Pancreas (tissue), 10 donors: ENCODE measurements at regions not wholly inside any gene's neighbourhood (a gene's known extent, or its start where the extent isn't known, plus 50 kb on each side); places are given as distances from the start of the nearest gene placed in this dataset.

ENCODE experiments used
- ATAC-seq, 4 donors: fragments of 200-7000 bp; cut with Tn5 transposase; one replicate each; pipeline versions ENCODE4 v1.8.0 to v1.9.1; 2020; ENCODE audit warnings: mild to moderate bottlenecking in 4 of 4, moderate library complexity in 4 of 4
- DNase-seq, 6 donors: peaks; one replicate each; pipeline ENCODE4 v3.0.0-alpha.2; 2020
- FAIRE-seq: peaks from 2 replicates; lab custom pipeline; 2012; peaks lifted over from hg19 to GRCh38; lab: Jason Lieb, UNC
- H3K27ac ChIP-seq, 4 donors: fragments of 200-600 bp; sonication (generic); 1 replicate in 3 of 4; 2 replicates in 1 of 4; pipeline versions ENCODE4 v1.5.0 to v1.8.0; 2020
- H3K27me3 ChIP-seq, 4 donors: fragments of 200-600 bp; one replicate each; pipeline ENCODE4 v1.8.0; 2021
- H3K36me3 ChIP-seq, 3 donors: fragments of 200-600 bp; sonication (generic) in 1 of 3; one replicate each; pipeline versions ENCODE4 v1.5.0 to v1.8.0; 2020 to 2021
- H3K4me1 ChIP-seq, 3 donors: fragments of 200-600 bp; one replicate each; pipeline ENCODE4 v1.8.0; 2021
- H3K4me3 ChIP-seq, 4 donors: fragments of 200-600 bp; sonication (generic) in 2 of 4; one replicate each; pipeline versions ENCODE4 v1.5.0 to v1.8.0; 2020 to 2021
- H3K9me3 ChIP-seq, 4 donors: fragments of 200-600 bp; one replicate each; pipeline ENCODE4 v1.8.0; 2021
- WGBS, 2 donors: extraction: QIAGEN DNeasy Blood & Tissue Kit; methylation state at CpG; one replicate each; pipeline ENCODE4 v1.1.7; 2013; 5-methylcytosine and 5-hydroxymethylcytosine counted together
- intact Hi-C, 3 donors: fragments of 100-400 bp; cut with DNase I; formaldehyde crosslinking; loops; one replicate each; pipeline versions ENCODE4 v1.11.1 to v1.14.2; 2022
- TF ChIP-seq, protein P1 (sequence below), 4 donors: fragments of 200-600 bp; sonication (generic) in 3 of 4; IDR thresholded peaks; one replicate each; pipeline versions ENCODE4 v1.5.0 to v1.8.0; 2021; ENCODE audit warnings: antibody characterized with exemption in 4 of 4
- donor health status: healthy with polysubstance abuse.
- donor health status: DM: no; HTN: no; CAD: no; lungs with moderate emphysema.
- donor health status: DM: no; HTN: no; CAD: no.
- donor health status: control.
- donor health status: control.
- donor health status: Bipolar disorder and iron deficiency.
- donor health status: DM: yes; HTN: yes; CAD: no.
- donor health status: DM: no; HTN: no; CAD: no.
- donor health status: DM: no; HTN: no; CAD: no.
- donor health status: DM: yes; HTN: yes; CAD: no.

DNA sequence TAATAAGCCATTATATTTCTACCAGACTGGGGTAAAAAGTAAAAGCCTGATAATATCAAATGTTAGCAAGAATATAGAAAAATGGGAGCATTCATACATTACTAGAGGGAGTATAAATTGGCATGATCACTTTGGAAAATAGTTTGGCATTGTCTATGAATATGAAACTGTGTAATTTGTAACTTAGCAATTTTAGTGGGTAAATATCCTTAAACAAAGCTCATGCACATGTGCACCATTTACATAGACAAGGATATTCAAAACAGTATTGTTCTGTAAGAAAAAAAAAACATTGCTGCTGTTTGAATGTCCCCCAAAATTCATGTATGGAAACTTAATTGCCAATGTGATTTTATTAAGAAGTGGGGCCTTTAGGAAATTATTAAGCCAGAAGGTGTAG lies 166.4 kb upstream of the SLC27A6 start:
- Histone ChIP-seq H3K9me3 (no peaks in the 10 kb centered on the region), H3K4me1 (no peaks in the 10 kb centered on the region), H3K27ac (no peak overlapping the region), H3K36me3 (no peaks in the 10 kb centered on the region), H3K27me3 (no peaks in the 10 kb centered on the region), H3K4me3 (no peak overlapping the region)
- ATAC-seq (no peak), FAIRE-seq (no peak), DNase-seq (no peak)
- TF ChIP-seq, protein P1, sequence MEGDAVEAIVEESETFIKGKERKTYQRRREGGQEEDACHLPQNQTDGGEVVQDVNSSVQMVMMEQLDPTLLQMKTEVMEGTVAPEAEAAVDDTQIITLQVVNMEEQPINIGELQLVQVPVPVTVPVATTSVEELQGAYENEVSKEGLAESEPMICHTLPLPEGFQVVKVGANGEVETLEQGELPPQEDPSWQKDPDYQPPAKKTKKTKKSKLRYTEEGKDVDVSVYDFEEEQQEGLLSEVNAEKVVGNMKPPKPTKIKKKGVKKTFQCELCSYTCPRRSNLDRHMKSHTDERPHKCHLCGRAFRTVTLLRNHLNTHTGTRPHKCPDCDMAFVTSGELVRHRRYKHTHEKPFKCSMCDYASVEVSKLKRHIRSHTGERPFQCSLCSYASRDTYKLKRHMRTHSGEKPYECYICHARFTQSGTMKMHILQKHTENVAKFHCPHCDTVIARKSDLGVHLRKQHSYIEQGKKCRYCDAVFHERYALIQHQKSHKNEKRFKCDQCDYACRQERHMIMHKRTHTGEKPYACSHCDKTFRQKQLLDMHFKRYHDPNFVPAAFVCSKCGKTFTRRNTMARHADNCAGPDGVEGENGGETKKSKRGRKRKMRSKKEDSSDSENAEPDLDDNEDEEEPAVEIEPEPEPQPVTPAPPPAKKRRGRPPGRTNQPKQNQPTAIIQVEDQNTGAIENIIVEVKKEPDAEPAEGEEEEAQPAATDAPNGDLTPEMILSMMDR (IDR thresholded peaks at IDR 0.05): no peak
- intact Hi-C loops: no loop called here

DNA sequence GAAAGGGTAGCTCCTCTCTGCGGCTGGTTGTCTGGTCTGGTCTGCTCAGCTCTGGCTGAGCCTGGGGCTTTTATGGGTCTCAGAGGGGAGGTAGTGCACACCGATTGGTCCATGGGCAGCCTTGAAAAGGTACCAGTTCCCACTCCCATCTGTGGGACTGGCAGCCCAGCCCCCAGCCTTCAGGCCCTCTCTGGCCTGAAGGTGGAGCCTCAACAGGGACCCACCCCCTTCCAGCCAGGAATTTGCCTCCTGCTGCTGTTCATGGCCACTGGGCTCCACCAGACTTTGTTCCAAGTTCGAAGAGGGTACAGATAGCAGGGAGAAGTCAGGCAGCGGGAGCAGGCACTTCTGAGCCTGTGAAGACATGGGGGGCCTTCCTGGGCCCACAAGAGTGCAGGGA lies 165.3 kb upstream of the SLC27A6 start:
- H3K27me3 ChIP-seq: no peaks in the 10 kb centered on the region
- WGBS, 2 donors: 60 to 80% methylated on average over 4 of the region's 4 CpGs
- FAIRE-seq (no peak), ATAC-seq (no peak), DNase-seq (no peak)
- TF ChIP-seq, protein P1 (IDR thresholded peaks at IDR 0.05): no peak
- no peaks in the 10 kb centered on the region for H3K9me3 ChIP-seq
- H3K36me3 ChIP-seq: no peaks in the 10 kb centered on the region
- H3K4me3 ChIP-seq: no peak overlapping the region
- H3K4me1 ChIP-seq: no peaks in the 10 kb centered on the region
- intact Hi-C loops: no loop called here
- H3K27ac ChIP-seq: no peak overlapping the region

DNA sequence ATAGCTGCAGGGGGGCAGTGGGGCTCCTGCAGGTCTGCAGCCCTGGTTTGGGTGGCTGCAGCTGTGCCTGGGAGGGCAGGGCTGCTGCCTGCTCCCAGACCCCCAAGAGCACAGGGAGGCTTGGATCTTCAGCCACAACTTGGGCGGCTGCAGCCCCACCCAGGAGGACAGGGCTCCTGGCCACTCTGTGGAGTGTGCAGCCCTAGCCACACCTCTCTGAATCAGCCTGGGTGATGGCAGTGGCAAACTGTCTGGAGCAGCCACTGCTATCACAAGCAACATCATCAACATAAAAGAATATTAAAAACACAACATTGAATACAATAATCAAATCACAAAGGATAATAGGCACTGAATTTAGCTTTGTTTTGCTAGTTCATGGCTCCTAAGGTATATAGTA lies 164.9 kb upstream of the SLC27A6 start:
- TF ChIP-seq, protein P1 (IDR thresholded peaks at IDR 0.05): no peak
- WGBS, 2 donors: 55 to 62% methylated on average over 1 of the region's 1 CpG
- FAIRE-seq (no peak), DNase-seq (peak in 1 of 6 donors; percentile 30), ATAC-seq (no peak)
- Histone ChIP-seq H3K27me3 (no peaks in the 10 kb centered on the region), H3K9me3 (no peaks in the 10 kb centered on the region), H3K4me1 (no peaks in the 10 kb centered on the region), H3K4me3 (no peak overlapping the region), H3K27ac (no peak overlapping the region), H3K36me3 (no peaks in the 10 kb centered on the region)
- intact Hi-C loops: no loop called here

DNA sequence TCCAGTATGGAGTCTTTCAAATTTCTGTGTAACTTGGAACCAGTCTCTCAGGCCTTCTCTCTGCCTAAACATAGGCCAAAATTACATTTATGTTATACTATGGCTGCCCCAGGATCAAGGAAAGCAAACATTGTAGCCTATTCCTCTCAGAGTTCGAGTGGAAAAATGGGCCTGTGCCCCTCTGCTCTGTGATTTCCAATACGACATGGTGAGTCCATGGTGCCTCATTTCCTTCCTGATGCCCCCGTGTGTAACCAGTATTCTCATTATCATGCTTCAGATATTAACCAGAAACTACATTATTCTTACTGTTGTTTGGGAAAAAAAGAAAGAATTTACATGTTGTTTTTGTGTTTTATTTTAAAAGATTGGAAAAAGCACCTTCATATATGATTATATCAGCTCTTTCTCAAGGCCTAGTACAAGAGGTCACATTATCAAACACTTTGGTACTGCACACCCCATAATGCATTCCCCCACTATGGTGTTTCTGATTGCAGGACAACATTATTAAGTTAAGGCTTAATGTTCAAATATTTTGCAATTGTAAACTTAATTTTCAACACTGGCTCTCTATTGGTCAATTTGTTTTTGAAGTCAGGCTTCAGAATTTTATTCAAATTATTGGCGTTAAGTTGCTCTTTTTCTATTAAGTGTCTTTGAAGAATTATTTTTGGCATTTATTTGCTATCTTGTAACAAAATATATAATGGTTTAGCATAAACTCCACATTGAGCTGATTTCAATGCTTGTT lies 151.8 kb upstream of the SLC27A6 start:
- Histone ChIP-seq H3K36me3 (no peaks in the 10 kb centered on the region), H3K27me3 (no peaks in the 10 kb centered on the region), H3K4me3 (no peak overlapping the region), H3K4me1 (no peaks in the 10 kb centered on the region), H3K27ac (no peak overlapping the region), H3K9me3 (peaks cover 0 to 8% (median 0%) of the 10 kb centered on the region in 4 donors)
- WGBS, 2 donors: 55 to 69% methylated on average over 4 of the region's 4 CpGs
- ATAC-seq (no peak), FAIRE-seq (no peak), DNase-seq (no peak)
- TF ChIP-seq, protein P1 (IDR thresholded peaks at IDR 0.05): no peak
- intact Hi-C loops: no loop called here

DNA sequence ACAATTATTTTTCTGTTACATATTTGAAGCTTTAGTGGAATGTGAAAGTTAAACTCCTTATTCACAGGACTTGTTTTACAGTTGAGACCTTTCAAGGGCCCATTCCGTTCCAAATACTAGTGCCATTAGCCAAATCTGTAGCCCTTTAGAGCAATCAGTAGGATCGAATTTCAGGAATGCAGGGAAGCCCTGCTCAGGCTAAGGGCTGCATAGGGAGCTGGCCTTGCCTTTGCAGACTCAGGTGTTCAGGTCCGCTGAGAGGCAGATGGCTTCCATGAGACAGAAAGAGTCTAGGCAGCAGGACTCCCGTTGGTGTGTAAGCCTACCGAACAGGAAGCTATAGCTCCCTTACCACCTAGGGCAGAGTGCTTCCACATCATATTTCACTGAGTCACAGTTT lies 150.1 kb upstream of the SLC27A6 start:
- DNase-seq: no peak
- TF ChIP-seq, protein P1 (IDR thresholded peaks at IDR 0.05): no peak
- no peaks in the 10 kb centered on the region for H3K27me3 ChIP-seq
- no peak overlapping the region for H3K4me3 ChIP-seq
- peaks cover 0 to 8% (median 0%) of the 10 kb centered on the region in 4 donors for H3K9me3 ChIP-seq
- intact Hi-C loops: no loop called here
- WGBS, 2 donors: 48 to 50% methylated on average over 5 of the region's 5 CpGs
- ATAC-seq: no peak
- no peak overlapping the region for H3K27ac ChIP-seq
- H3K4me1 ChIP-seq: no peaks in the 10 kb centered on the region
- no peaks in the 10 kb centered on the region for H3K36me3 ChIP-seq
- FAIRE-seq: no peak
